SK-N-SH treated with all-trans-retinoic acid at 6 μM for 48 hours (cell line): ENCODE measurements at regions not wholly inside any gene's neighbourhood (a gene's known extent, or its start where the extent isn't known, plus 50 kb on each side); places are given as distances from the start of the nearest gene placed in this dataset.

ENCODE experiments used
- ARNTL ChIP-seq: fragments of 450-650 bp; formaldehyde crosslinking; IDR thresholded peaks from 2 replicates; pipeline ENCODE4 v1.5.0; 2020; ENCODE audit warnings: low read depth, mild to moderate bottlenecking, moderate library complexity, borderline replicate concordance
- BACH2 ChIP-seq: fragments of 250-450 bp; sonication (Bioruptor Pico); IDR thresholded peaks from 2 replicates; pipeline ENCODE4 v1.9.0; 2021; ENCODE audit warnings: mild to moderate bottlenecking, borderline replicate concordance
- CREB5 ChIP-seq: fragments of 250-450 bp; sonication (Bioruptor Pico); IDR thresholded peaks from 2 replicates; pipeline ENCODE4 v1.5.1; 2020; ENCODE audit warnings: low read depth, mild to moderate bottlenecking, moderate library complexity
- CSDC2 ChIP-seq: fragments of 250-450 bp; sonication (Bioruptor Pico); IDR thresholded peaks from 2 replicates; pipeline ENCODE4 v1.5.0; 2020; ENCODE audit warnings: mild to moderate bottlenecking, moderate library complexity
- CSRNP3 ChIP-seq: fragments of 250-450 bp; sonication (Bioruptor Pico); IDR thresholded peaks from 2 replicates; pipeline ENCODE4 v1.5.1; 2021; ENCODE audit warnings: mild to moderate bottlenecking, moderate library complexity
- ESRRG ChIP-seq: fragments of 250-450 bp; sonication (Bioruptor Pico); IDR thresholded peaks from 2 replicates; pipeline ENCODE4 v1.6.1; 2021; ENCODE audit warnings: mild to moderate bottlenecking
- GLIS3 ChIP-seq: fragments of 250-450 bp; sonication (Bioruptor Pico); IDR thresholded peaks from 2 replicates; pipeline ENCODE4 v1.5.0; 2020; ENCODE audit warnings: mild to moderate bottlenecking, moderate library complexity
- OSR1 ChIP-seq: fragments of 250-450 bp; sonication (Bioruptor Pico); IDR thresholded peaks from 2 replicates; pipeline ENCODE4 v1.8.0; 2022; ENCODE audit warnings: moderate library complexity, mild to moderate bottlenecking, inconsistent platforms
- PATZ1 ChIP-seq: fragments of 250-450 bp; sonication (Bioruptor Pico); IDR thresholded peaks from 2 replicates; pipeline ENCODE4 v1.8.0; 2020; ENCODE audit warnings: mild to moderate bottlenecking, moderate library complexity, borderline replicate concordance
- RARB ChIP-seq: fragments of 250-450 bp; sonication (Bioruptor Pico); IDR thresholded peaks from 2 replicates; pipeline ENCODE4 v1.8.0; 2021; ENCODE audit warnings: mild to moderate bottlenecking, moderate library complexity
- SNAI2 ChIP-seq: fragments of 250-450 bp; sonication (Bioruptor Pico); IDR thresholded peaks from 2 replicates; pipeline ENCODE4 v1.5.0; 2020; ENCODE audit warnings: mild to moderate bottlenecking, moderate library complexity
- TSHZ2 ChIP-seq: fragments of 250-450 bp; sonication (Bioruptor Pico); IDR thresholded peaks from 2 replicates; pipeline ENCODE4 v1.5.0; 2020; ENCODE audit warnings: mild to moderate bottlenecking, moderate library complexity
- ZNF70 ChIP-seq: fragments of 450-650 bp; formaldehyde crosslinking; IDR thresholded peaks from 2 replicates; pipeline ENCODE4 v1.5.0; 2020; ENCODE audit warnings: mild to moderate bottlenecking, moderate library complexity
- ZNF8 ChIP-seq: fragments of 450-650 bp; formaldehyde crosslinking; IDR thresholded peaks from 2 replicates; pipeline ENCODE4 v1.5.0; 2020; ENCODE audit warnings: mild to moderate bottlenecking, moderate library complexity

GRCh38 chr1:242842094-242842493 is 317.6 kb upstream of the PLD5 start:
- TF ChIP-seq PATZ1 (no peak), ZNF70 (CRISPR knock-in tag) (no peak), SNAI2 (CRISPR knock-in tag) (no peak), GLIS3 (CRISPR knock-in tag) (no peak), ESRRG (no peak), CREB5 (CRISPR knock-in tag) (no peak), ZNF8 (CRISPR knock-in tag) (no peak), OSR1 (CRISPR knock-in tag) (no peak), RARB (CRISPR knock-in tag) (no peak), ARNTL (CRISPR knock-in tag) (no peak), BACH2 (no peak), CSRNP3 (CRISPR knock-in tag) (no peak), TSHZ2 (CRISPR knock-in tag) (no peak), CSDC2 (no peak)
